Duodenal mucosa (tissue), 2 donors: ENCODE measurements at regions not wholly inside any gene's neighbourhood (a gene's known extent, or its start where the extent isn't known, plus 50 kb on each side); places are given as distances from the start of the nearest gene placed in this dataset.

Experiments
- H3K27ac ChIP-seq: one replicate; pipeline ENCODE4 v1.7.0; 2013; ENCODE audit warnings: low read depth, low read length
- H3K27me3 ChIP-seq, 2 donors: one replicate each; pipeline ENCODE4 v1.7.0; 2013; ENCODE audit warnings: low read length in 2 of 2, control low read depth in 1 of 2; ENCODE audit not compliant: insufficient read depth in 2 of 2, control insufficient read depth in 1 of 2
- H3K36me3 ChIP-seq, 2 donors: one replicate each; pipeline ENCODE4 v1.7.0; 2013; ENCODE audit warnings: low read length in 2 of 2, control low read depth in 1 of 2; ENCODE audit not compliant: insufficient read depth in 2 of 2, control insufficient read depth in 1 of 2
- H3K4me1 ChIP-seq, 2 donors: one replicate each; pipeline ENCODE4 v1.7.0; 2013; ENCODE audit warnings: low read length in 2 of 2, control low read depth in 1 of 2; ENCODE audit not compliant: insufficient read depth in 2 of 2, control insufficient read depth in 1 of 2
- H3K4me3 ChIP-seq, 2 donors: one replicate each; pipeline ENCODE4 v1.7.0; 2013; ENCODE audit warnings: low read length in 2 of 2, low read depth in 1 of 2
- H3K9ac ChIP-seq, 2 donors: one replicate each; pipeline ENCODE4 v1.7.0; 2013; ENCODE audit warnings: low read length in 2 of 2, low read depth in 1 of 2
- H3K9me3 ChIP-seq, 2 donors: one replicate each; pipeline ENCODE4 v1.7.0; 2013; ENCODE audit warnings: low read length in 2 of 2, control low read depth in 1 of 2; ENCODE audit not compliant: control insufficient read depth in 1 of 2

DNA sequence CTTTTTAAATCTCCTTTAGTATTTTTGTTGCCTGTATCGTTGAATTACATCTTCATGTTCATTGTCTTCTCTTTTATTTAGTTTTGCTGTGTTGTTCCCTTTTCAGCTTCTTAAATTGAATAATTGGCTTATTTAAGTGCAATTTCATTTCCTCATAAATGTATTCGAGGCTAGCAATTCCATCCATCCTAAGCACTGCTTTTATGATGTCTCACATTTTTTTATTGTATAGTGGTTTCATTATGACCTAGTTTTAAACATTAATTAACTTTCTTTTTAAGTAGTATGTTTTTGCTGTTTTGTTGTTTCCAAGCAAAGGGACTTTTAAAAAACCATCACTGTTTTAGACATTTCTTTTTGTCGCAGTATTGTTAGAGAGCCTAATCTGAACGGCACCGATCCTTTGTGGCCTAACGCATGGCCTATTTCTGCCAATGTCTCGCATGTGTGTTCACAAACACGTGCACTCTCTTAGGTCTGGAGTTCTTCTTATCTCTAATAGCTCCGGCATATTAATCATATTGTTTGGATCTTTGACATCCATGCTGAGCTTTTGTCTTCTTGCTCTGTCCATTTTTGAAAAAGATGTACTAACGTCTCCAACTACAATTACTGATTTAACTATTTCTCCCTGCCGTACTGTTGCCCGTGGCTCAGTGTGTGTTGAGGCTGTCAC is 59.6 kb upstream of the ZNF516 start:
- no peaks in the 10 kb centered on the region for H3K36me3 ChIP-seq
- peaks cover 4 to 5% of the 10 kb centered on the region in 2 donors for H3K4me1 ChIP-seq
- H3K4me3 ChIP-seq: no peak overlapping the region
- H3K9me3 ChIP-seq: no peaks in the 10 kb centered on the region
- H3K27ac ChIP-seq: no peak overlapping the region
- no peaks in the 10 kb centered on the region for H3K27me3 ChIP-seq
- H3K9ac ChIP-seq: no peak overlapping the region

- no peak overlapping the region for H3K9ac ChIP-seq
- H3K4me1 ChIP-seq: peaks cover 0 to 1% of the 10 kb centered on the region in 2 donors
- no peak overlapping the region for H3K4me3 ChIP-seq
- no peaks in the 10 kb centered on the region for H3K36me3 ChIP-seq
- no peaks in the 10 kb centered on the region for H3K9me3 ChIP-seq
- no peak overlapping the region for H3K27ac ChIP-seq
- no peaks in the 10 kb centered on the region for H3K27me3 ChIP-seq
Observed at GRCh38 chr18:76553715-76554546, 58.9 kb upstream of the ZNF516 start.

DNA sequence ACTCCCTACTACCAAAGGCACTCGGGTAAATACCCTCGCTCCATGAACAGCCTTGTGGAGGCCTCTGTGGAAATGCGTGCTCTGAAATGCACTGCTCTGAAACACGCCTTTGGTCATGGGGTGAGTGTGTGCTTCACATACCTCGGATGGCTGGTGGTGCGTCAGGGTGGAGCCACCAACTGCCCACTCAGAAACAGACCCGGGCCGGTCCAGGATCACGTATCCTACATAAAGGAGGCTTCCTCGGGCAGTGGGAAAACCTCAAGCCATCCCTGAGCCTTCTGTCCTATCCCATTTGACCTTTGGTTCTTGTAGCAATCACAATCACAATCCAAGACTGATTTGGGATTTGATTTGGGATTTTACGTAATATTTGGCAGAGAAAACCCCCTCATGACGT is 53.5 kb upstream of the ZNF516 start:
- Histone ChIP-seq H3K9ac (no peak overlapping the region), H3K27ac (no peak overlapping the region), H3K27me3 (no peaks in the 10 kb centered on the region), H3K4me1 (no peaks in the 10 kb centered on the region), H3K4me3 (no peak overlapping the region), H3K36me3 (no peaks in the 10 kb centered on the region), H3K9me3 (no peaks in the 10 kb centered on the region)

GRCh38 chr18:76547296-76547695 is 52.3 kb upstream of the ZNF516 start:
- no peaks in the 10 kb centered on the region for H3K27me3 ChIP-seq
- H3K27ac ChIP-seq: no peak overlapping the region
- no peaks in the 10 kb centered on the region for H3K9me3 ChIP-seq
- no peaks in the 10 kb centered on the region for H3K4me1 ChIP-seq
- no peaks in the 10 kb centered on the region for H3K36me3 ChIP-seq
- H3K9ac ChIP-seq: no peak overlapping the region
- no peak overlapping the region for H3K4me3 ChIP-seq

DNA sequence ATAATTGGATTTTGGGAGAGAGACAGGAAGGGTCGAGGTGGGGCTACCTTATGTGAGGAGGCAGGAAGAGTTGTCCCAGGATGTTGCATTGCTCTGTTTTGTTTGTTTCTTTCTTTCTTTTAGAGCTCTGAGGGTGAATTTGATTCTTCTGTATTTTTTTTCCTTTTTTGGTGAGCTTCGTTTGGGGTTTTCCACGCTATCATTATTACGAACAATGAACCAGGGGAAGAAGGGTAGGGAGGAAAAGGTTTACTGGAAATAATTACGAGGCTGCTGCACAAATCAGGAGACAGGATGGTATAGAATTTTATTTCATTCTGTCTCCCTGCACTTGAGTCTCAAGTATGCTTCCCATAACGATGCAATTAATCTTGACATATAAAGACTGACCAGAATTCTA is 51.4 kb upstream of the ZNF516 start:
- H3K36me3 ChIP-seq: no peaks in the 10 kb centered on the region
- no peaks in the 10 kb centered on the region for H3K27me3 ChIP-seq
- H3K9me3 ChIP-seq: no peaks in the 10 kb centered on the region
- H3K9ac ChIP-seq: no peak overlapping the region
- H3K4me3 ChIP-seq: no peak overlapping the region
- H3K4me1 ChIP-seq: no peaks in the 10 kb centered on the region
- H3K27ac ChIP-seq: no peak overlapping the region

DNA sequence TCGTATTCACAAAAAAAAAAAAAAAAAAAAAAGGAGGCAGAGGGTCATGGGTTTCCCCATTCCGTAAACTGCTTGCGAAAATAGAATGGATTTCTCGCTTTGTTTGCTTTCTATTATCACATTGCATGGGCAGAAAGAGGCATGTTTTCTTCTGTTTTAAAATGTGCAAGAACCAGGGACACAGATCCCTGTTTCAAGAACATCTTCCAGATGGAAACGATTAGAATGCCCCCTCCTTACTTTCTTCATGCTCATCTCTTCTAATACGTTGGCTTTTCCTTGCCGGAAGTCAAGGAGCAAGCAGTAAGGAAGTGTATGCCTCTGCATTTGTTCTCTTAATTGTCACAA is 51.0 kb upstream of the ZNF516 start:
- no peaks in the 10 kb centered on the region for H3K36me3 ChIP-seq
- H3K27me3 ChIP-seq: no peaks in the 10 kb centered on the region
- no peak overlapping the region for H3K4me3 ChIP-seq
- H3K4me1 ChIP-seq: no peaks in the 10 kb centered on the region
- no peak overlapping the region for H3K27ac ChIP-seq
- no peak overlapping the region for H3K9ac ChIP-seq
- H3K9me3 ChIP-seq: no peaks in the 10 kb centered on the region

DNA sequence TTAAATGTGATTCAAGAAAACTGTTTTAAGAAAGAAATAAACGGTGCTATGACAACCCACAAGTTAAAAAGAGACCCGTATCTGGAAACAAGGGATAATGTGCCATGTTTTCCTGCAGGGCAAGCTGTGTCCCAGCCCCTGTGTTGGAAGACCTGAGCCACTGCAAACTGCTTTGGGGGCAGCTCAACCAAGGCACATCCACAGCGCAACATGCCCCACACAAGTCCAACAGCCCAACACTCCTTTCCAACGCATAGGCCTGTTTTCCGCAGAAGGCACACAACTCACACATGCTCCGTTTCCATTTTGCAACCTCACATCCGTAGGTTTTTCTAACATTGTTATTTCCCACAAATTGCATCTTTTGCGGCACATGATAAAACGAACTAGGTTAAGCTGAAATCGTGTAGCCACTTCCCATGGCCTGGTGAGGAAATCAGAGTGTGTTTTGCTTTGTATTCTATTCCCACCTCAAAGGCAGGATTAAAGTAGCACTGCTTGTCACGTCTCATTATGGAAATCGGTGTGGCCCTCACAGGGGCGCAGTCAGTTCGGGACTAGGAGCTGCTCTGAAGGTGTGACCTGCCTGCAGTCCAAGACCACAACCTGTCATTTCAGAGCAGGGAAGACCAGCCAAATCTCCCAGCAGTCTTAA is 50.5 kb upstream of the ZNF516 start:
- H3K27ac ChIP-seq: no peak overlapping the region
- no peaks in the 10 kb centered on the region for H3K27me3 ChIP-seq
- no peak overlapping the region for H3K9ac ChIP-seq
- no peaks in the 10 kb centered on the region for H3K36me3 ChIP-seq
- H3K9me3 ChIP-seq: no peaks in the 10 kb centered on the region
- H3K4me3 ChIP-seq: no peak overlapping the region
- no peaks in the 10 kb centered on the region for H3K4me1 ChIP-seq

GRCh38 chr18:76544511-76545345 is 49.7 kb upstream of the ZNF516 start:
- no peaks in the 10 kb centered on the region for H3K27me3 ChIP-seq
- H3K4me3 ChIP-seq: no peak overlapping the region
- H3K9me3 ChIP-seq: no peaks in the 10 kb centered on the region
- no peak overlapping the region for H3K27ac ChIP-seq
- H3K4me1 ChIP-seq: no peaks in the 10 kb centered on the region
- no peaks in the 10 kb centered on the region for H3K36me3 ChIP-seq
- no peak overlapping the region for H3K9ac ChIP-seq
